ENCODE measurements at regions not wholly inside any gene's neighbourhood (a gene's known extent, or its start where the extent isn't known, plus 50 kb on each side); places are given as distances from the start of the nearest gene placed in this dataset.

DNA sequence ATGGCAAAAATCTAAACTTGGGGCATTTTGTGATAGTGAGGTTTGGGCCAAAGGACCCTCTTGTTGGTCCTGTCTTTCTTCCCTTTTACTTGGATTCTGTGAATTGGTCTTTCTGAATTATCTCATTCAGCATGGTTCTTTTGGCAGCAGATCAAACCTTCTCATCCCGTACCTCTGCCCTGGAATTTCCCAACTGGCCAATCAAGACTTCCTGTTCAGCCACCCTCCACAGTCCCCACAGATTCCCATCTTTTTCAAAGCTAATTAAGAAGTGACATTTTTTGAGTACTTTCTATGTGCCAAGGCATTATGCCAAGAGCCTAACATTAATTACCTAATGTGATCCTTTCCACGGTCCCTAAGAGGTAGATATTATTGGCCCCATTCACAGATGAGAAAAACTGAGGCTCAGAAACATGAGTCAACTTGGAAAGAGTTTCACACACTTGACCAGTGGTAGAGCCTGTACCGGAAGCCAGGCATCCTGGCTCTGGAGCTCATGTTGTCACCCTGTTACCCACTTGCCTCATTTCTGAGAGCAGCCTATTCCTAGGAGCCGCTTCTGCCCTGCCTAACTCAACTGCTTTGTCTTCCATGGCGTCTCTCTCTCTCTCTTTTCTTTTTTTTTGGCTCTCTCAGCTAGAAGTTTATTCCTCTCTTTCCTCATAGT lies 135.9 kb downstream of the C12orf75 start:
- no peak overlapping the region for H3K4me3 ChIP-seq (ENCODE audit: low read depth, low read length)

GRCh38 chr12:105466901-105467598 lies 136.6 kb downstream of the C12orf75 start:
- Histone ChIP-seq H3K27me3 (ENCODE audit: control insufficient read depth, insufficient read depth, low read length) (no peaks in the 10 kb centered on the region), H3K9ac (no peak overlapping the region), H2AFZ (peak overlapping the region; percentile 64), H3K36me3 (ENCODE audit: control insufficient read depth, insufficient read depth, low read length) (no peaks in the 10 kb centered on the region), H3K27ac (peak overlapping the region; percentile 62), H3K4me2 (ENCODE audit: low read length) (no peak overlapping the region), H3K9me3 (ENCODE audit: control insufficient read depth, low read length) (no peaks in the 10 kb centered on the region), H3K79me2 (no peaks in the 10 kb centered on the region), H3K4me3 (ENCODE audit: low read depth, low read length) (no peak overlapping the region), H3K4me1 (peaks cover 42% of the 10 kb centered on the region)
- no peak for TF ChIP-seq CTCF (IDR thresholded peaks at IDR 0.05)

More for the DNA sequence above, 135.9 kb downstream of the C12orf75 start:
- H3K4me2 ChIP-seq (ENCODE audit: low read length), result no peak overlapping the region
- H3K36me3 ChIP-seq (ENCODE audit: control insufficient read depth, insufficient read depth, low read length), result no peaks in the 10 kb centered on the region
- no peaks in the 10 kb centered on the region for H3K79me2 ChIP-seq
- no peak overlapping the region for H2AFZ ChIP-seq
- no peak for TF ChIP-seq CTCF (IDR thresholded peaks at IDR 0.05)
- no peak overlapping the region for H3K9ac ChIP-seq
- no peaks in the 10 kb centered on the region for H3K27me3 ChIP-seq (ENCODE audit: control insufficient read depth, insufficient read depth, low read length)
- peaks cover 42% of the 10 kb centered on the region for H3K4me1 ChIP-seq
- peak overlapping the region; percentile 62 for H3K27ac ChIP-seq
- H3K9me3 ChIP-seq (ENCODE audit: control insufficient read depth, low read length), result no peaks in the 10 kb centered on the region

DNA sequence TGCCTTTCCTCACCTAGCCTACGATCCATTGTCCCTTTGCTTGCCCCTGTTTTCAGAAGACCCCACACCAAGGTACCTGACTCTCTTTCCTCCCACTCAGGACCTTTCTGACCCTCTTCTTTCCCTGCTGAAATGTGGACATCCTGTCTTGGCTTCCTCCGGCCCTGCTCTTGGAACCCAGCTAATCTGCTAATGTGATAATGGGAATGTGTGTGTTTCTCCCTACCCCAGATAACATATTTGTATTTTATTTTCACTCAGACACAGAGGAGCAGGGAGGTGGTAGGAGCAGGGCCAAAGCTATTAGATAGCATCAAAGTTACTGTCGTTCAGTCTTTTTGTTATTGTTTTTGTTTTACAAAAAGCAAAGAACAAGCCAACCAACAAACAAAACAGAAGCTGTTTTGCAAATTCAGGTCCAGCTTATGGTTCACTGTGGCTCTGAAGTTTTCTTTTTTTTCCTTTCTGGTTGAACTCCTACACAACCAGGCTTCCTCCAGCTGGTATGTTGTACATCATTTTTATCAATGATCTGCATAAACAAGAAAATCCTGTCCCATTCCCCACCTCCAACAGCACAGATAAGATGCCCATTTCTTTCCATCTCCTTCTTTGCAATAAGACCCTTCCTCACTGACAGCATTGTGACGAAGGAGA lies 137.3 kb downstream of the C12orf75 start:
- no peaks in the 10 kb centered on the region for H3K27me3 ChIP-seq (ENCODE audit: control insufficient read depth, insufficient read depth, low read length)
- no peak overlapping the region for H3K4me3 ChIP-seq (ENCODE audit: low read depth, low read length)
- peak overlapping the region; percentile 64 for H2AFZ ChIP-seq
- H3K36me3 ChIP-seq (ENCODE audit: control insufficient read depth, insufficient read depth, low read length), result no peaks in the 10 kb centered on the region
- H3K9me3 ChIP-seq (ENCODE audit: control insufficient read depth, low read length), result no peaks in the 10 kb centered on the region
- peak overlapping the region; percentile 62 for H3K27ac ChIP-seq
- H3K9ac ChIP-seq, result no peak overlapping the region
- no peaks in the 10 kb centered on the region for H3K79me2 ChIP-seq
- no peak overlapping the region for H3K4me2 ChIP-seq (ENCODE audit: low read length)
- TF ChIP-seq CTCF (IDR thresholded peaks at IDR 0.05), result no peak
- H3K4me1 ChIP-seq, result peaks cover 42% of the 10 kb centered on the region

DNA sequence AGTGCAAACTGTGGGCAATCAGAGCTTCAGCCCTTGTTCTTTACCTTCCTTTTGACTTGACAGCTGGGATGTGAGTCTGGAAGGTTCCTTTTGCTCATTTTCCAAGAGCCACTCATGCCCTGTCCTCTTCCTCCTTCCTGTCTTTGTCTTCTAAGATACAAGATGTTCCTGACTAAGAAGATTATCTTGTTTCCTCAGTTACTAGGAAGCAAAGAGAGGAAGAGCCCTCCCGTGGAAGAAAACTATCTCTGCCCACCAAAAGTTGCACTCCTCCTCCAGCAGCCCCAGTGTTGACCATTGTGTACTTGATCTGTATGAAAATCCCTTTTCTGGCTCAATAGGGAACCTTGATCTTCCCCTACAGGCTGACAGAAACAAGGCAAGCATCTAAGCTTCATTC lies 138.0 kb downstream of the C12orf75 start:
- no peak overlapping the region for H3K9ac ChIP-seq
- no peak overlapping the region for H3K4me2 ChIP-seq (ENCODE audit: low read length)
- peak overlapping the region; percentile 62 for H3K27ac ChIP-seq
- no peaks in the 10 kb centered on the region for H3K79me2 ChIP-seq
- H2AFZ ChIP-seq, result peak overlapping the region; percentile 64
- TF ChIP-seq CTCF (IDR thresholded peaks at IDR 0.05), result no peak
- no peak overlapping the region for H3K4me3 ChIP-seq (ENCODE audit: low read depth, low read length)
- no peaks in the 10 kb centered on the region for H3K9me3 ChIP-seq (ENCODE audit: control insufficient read depth, low read length)
- H3K27me3 ChIP-seq (ENCODE audit: control insufficient read depth, insufficient read depth, low read length), result no peaks in the 10 kb centered on the region
- H3K4me1 ChIP-seq, result peaks cover 45% of the 10 kb centered on the region
- H3K36me3 ChIP-seq (ENCODE audit: control insufficient read depth, insufficient read depth, low read length), result no peaks in the 10 kb centered on the region
